Type B pancreatic cell (in vitro differentiated cells): ENCODE measurements at regions not wholly inside any gene's neighbourhood (a gene's known extent, or its start where the extent isn't known, plus 50 kb on each side); places are given as distances from the start of the nearest gene placed in this dataset.
A peak's percentile ranks its signal among the peaks of the same experiment; 100 is the strongest.
"Not testable (repeated sequence)": the region's sequence is repeated elsewhere in the genome, so short reads cannot be mapped to it uniquely, and the experiment has no call there.

Experiments
- DNase-seq: peaks from one replicate; pipeline ENCODE4 v3.0.0; 2021; ENCODE audit warnings: mixed read lengths; ENCODE audit not compliant: unreplicated experiment; ENCODE audit errors: extremely low spot score
- H3K27ac Mint-ChIP-seq: 2 replicates; pipeline ENCODE4 v1.8.0; 2021; ENCODE audit warnings: mild to moderate bottlenecking, mixed read lengths
- H3K27me3 Mint-ChIP-seq: 2 replicates; pipeline ENCODE4 v1.8.0; 2021; ENCODE audit warnings: mixed read lengths
- H3K36me3 Mint-ChIP-seq: 2 replicates; pipeline ENCODE4 v1.8.0; 2021; ENCODE audit warnings: mixed read lengths
- H3K4me1 Mint-ChIP-seq: one replicate; pipeline ENCODE4 v1.8.0; 2021; ENCODE audit warnings: mixed read lengths; ENCODE audit not compliant: unreplicated experiment
- H3K4me3 Mint-ChIP-seq: 2 replicates; pipeline ENCODE4 v1.8.0; 2021; ENCODE audit warnings: mild to moderate bottlenecking, mixed read lengths
- H3K9me3 Mint-ChIP-seq: 2 replicates; pipeline ENCODE4 v1.8.0; 2021; ENCODE audit warnings: mixed read lengths
- TF ChIP-seq, protein P1 (sequence below): fragments of 200-600 bp; sonication (generic); conservative IDR thresholded peaks from 2 replicates; pipeline ENCODE4 v1.5.0; 2021; ENCODE audit warnings: antibody characterized with exemption, mild to moderate bottlenecking

DNA sequence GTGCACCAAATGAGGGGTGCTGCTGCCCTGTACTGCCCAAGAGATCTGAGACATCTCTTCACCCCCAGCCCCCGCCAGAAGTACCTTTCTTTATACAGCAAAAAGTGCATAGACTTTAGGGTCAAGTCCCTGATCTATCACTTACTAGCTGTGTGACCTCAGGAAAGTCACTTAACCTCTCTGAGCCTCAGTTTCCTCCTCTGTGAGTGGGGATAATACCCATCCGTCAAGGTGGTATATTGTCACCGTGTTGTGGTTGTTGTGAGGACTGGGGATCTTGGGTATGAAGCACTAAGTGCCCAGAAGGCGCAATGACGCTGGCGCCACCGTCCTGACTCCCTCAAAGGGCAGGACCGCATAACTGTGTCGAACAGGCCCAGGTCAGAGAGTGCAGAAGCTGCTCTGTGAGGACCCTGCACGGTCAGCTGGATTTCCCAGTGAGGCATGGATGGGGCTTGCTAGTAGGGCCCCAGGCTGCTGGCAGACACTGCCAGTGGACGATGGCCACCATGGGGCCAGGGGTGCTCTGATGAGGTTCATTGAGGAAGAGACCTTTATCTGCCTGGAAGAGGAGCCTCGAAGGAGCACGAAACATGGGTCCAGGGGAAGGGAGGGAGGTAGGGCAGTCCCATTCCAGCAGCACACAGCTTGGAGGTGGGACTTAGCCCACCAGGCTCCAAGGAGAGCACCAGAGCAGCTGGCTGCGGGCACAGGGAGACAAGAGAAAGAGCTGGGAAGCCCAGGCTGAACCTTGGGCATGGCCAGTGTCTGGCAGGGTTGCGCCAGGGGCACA is 61.8 kb upstream of the LAPTM4A start:
- DNase-seq, result no peak
- no peaks in the 10 kb centered on the region for H3K27me3 Mint-ChIP-seq
- H3K4me3 Mint-ChIP-seq, result peak overlapping the region; percentile 12
- peak overlapping the region; percentile 83 for H3K27ac Mint-ChIP-seq
- H3K36me3 Mint-ChIP-seq, result no peaks in the 10 kb centered on the region
- TF ChIP-seq, protein P1, sequence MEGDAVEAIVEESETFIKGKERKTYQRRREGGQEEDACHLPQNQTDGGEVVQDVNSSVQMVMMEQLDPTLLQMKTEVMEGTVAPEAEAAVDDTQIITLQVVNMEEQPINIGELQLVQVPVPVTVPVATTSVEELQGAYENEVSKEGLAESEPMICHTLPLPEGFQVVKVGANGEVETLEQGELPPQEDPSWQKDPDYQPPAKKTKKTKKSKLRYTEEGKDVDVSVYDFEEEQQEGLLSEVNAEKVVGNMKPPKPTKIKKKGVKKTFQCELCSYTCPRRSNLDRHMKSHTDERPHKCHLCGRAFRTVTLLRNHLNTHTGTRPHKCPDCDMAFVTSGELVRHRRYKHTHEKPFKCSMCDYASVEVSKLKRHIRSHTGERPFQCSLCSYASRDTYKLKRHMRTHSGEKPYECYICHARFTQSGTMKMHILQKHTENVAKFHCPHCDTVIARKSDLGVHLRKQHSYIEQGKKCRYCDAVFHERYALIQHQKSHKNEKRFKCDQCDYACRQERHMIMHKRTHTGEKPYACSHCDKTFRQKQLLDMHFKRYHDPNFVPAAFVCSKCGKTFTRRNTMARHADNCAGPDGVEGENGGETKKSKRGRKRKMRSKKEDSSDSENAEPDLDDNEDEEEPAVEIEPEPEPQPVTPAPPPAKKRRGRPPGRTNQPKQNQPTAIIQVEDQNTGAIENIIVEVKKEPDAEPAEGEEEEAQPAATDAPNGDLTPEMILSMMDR, result no peak
- H3K4me1 Mint-ChIP-seq, result peaks cover 33% of the 10 kb centered on the region
- H3K9me3 Mint-ChIP-seq, result no peaks in the 10 kb centered on the region

DNA sequence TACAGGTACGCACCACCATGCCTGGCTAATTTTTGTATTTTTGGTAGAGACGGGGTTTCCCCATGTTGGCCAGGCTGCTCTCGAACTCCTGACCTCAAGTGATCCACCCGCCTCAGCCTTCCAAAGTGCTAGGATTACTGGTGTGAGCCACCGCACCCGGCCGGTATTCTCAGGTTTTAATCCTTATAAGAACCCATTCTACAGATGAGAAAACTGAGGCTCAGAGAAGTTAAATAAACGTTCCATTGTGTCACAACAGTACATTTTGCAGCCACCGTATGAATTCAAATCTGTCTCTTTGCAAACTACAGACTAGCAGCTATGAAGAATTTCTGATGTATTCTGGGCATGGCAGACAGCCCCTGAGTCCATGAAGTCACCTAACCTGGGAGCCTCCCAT is 60.9 kb upstream of the LAPTM4A start:
- not testable (repeated sequence) for H3K27me3 Mint-ChIP-seq, H3K9me3 Mint-ChIP-seq, H3K27ac Mint-ChIP-seq, H3K4me3 Mint-ChIP-seq, DNase-seq, H3K36me3 Mint-ChIP-seq
- peaks cover 40% of the 10 kb centered on the region for H3K4me1 Mint-ChIP-seq

DNA sequence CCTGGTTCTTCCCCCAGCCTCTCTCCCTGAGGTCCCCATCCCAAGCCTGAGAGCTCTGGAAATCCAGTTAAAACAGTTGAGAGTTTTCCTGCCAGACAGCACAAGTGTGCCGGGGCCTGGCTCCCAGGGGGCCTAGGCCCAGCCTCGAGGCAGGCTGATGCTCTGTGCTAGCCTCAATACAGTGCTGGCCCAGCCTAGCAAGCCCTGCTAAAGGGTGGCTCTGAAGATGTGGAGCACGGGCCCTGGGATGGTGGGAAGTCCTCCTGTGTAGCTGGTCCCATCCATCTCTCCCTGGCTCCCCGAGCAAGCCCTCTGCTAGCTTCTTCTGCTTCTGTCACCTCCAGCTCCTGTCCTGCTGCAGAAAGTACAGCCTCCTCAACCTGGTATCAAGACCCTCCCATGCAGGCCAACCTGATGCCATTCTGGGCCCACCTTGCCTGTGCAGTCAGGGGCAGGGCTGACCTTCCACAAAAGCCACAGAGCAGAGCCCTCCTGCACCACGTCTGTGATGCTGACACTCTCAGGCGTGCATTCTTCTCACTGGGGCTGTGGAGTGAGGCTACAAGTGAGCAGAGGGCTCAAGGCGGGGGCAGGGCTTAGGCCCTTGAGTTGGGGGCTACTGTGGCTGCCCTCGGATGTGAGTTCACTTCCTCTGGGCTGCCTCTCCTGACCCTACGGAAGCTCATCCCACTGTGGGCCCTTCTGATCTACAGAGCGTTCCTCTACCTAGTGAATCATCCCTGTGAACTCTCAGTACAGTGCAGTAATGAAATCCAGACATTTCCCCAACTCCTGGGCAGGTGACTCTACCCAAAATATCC is 60.1 kb upstream of the LAPTM4A start:
- Mint-ChIP-seq H3K4me3 (peak overlapping the region; percentile 63), H3K9me3 (no peaks in the 10 kb centered on the region), H3K27me3 (no peaks in the 10 kb centered on the region)

DNA sequence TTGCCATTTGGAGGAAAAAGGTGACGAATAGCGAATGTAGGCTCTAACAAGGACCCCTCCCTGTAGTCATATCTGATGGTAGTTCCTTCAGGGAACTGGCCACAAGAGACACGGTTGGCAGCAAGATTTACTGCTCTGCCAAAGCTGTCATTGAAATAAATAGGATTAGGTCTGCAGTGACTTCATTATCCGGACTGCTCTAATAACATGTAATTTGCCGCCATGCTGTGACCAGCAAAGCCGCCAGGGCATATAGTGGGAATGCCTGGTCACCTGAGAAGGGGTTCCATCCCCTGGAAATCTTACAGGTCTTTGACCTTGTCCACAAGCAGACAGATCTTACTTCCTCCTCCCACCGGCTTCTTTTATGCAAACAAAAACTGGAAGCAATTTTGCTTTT is 59.4 kb upstream of the LAPTM4A start:
- H3K27me3 Mint-ChIP-seq, result no peaks in the 10 kb centered on the region
- no peak for DNase-seq

More for the DNA sequence above, 60.1 kb upstream of the LAPTM4A start:
- peaks cover 41% of the 10 kb centered on the region for H3K4me1 Mint-ChIP-seq
- no peak for DNase-seq
- H3K27ac Mint-ChIP-seq, result peak overlapping the region; percentile 66
- no peaks in the 10 kb centered on the region for H3K36me3 Mint-ChIP-seq
- TF ChIP-seq, protein P1, result no peak

DNA sequence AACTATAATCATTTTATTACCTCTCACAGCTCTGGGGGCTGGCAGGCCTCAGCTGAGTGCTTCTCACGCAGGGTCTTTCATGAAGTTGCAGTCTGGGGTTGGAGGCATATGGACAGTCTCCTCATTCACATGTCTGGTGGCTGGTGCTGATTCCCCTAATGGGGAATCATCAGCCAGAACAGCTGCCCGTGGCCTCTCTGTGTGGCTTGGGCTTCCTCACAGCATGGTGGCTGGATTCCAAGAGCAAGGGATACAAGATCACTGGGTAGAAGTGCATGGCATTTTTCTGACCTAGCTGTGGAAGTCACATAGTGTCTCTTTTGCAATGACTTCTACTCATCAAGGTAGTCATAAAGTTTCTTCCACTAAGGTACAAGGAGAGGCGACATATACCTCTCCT is 59.0 kb upstream of the LAPTM4A start:
- Mint-ChIP-seq H3K9me3 (no peaks in the 10 kb centered on the region), H3K4me3 (no peak overlapping the region), H3K27ac (peak overlapping the region; percentile 66), H3K27me3 (no peaks in the 10 kb centered on the region), H3K4me1 (peaks cover 36% of the 10 kb centered on the region), H3K36me3 (no peaks in the 10 kb centered on the region)
- DNase-seq, result no peak
- TF ChIP-seq, protein P1, result no peak

More for the DNA sequence above, 59.4 kb upstream of the LAPTM4A start:
- TF ChIP-seq, protein P1, result no peak
- peak overlapping the region; percentile 63 for H3K4me3 Mint-ChIP-seq
- peak overlapping the region; percentile 66 for H3K27ac Mint-ChIP-seq
- no peaks in the 10 kb centered on the region for H3K36me3 Mint-ChIP-seq
- no peaks in the 10 kb centered on the region for H3K9me3 Mint-ChIP-seq
- H3K4me1 Mint-ChIP-seq, result peaks cover 36% of the 10 kb centered on the region
